Activated gamma-delta T cell (primary cell): ENCODE measurements at regions not wholly inside any gene's neighbourhood (a gene's known extent, or its start where the extent isn't known, plus 50 kb on each side); places are given as distances from the start of the nearest gene placed in this dataset.

ENCODE experiments used
- DNase-seq: peaks from one replicate; lab custom pipeline; 2025; lab: John Stamatoyannopoulos, UW

GRCh38 chr2:107462181-107462580 lies 364.5 kb upstream of the RGPD4 start:
- no peak for DNase-seq

- DNase-seq = no peak
Observed at GRCh38 chr2:107466241-107466640, 360.5 kb upstream of the RGPD4 start.

GRCh38 chr2:107466984-107467773 lies 359.5 kb upstream of the RGPD4 start:
- DNase-seq = no peak

GRCh38 chr2:107469437-107469995 lies 357.2 kb upstream of the RGPD4 start:
- no peak for DNase-seq

GRCh38 chr2:107473150-107473549 lies 353.5 kb upstream of the RGPD4 start:
- DNase-seq = no peak

- no peak for DNase-seq
Observed at GRCh38 chr2:107475859-107476258, 350.8 kb upstream of the RGPD4 start.

GRCh38 chr2:107502539-107502938 lies 324.2 kb upstream of the RGPD4 start:
- DNase-seq = no peak

- no peak for DNase-seq
Observed at GRCh38 chr2:107511970-107512789, 314.5 kb upstream of the RGPD4 start.

GRCh38 chr2:107525406-107525805 lies 301.3 kb upstream of the RGPD4 start:
- no peak for DNase-seq

GRCh38 chr2:107529146-107529545 lies 297.5 kb upstream of the RGPD4 start:
- no peak for DNase-seq

- no peak for DNase-seq
Observed at GRCh38 chr2:107530046-107530445, 296.6 kb upstream of the RGPD4 start.

- no peak for DNase-seq
Observed at GRCh38 chr2:107534926-107535325, 291.8 kb upstream of the RGPD4 start.

GRCh38 chr2:107535905-107536689 lies 290.6 kb upstream of the RGPD4 start:
- peak; percentile 9 for DNase-seq

- DNase-seq = no peak
Observed at GRCh38 chr2:107542314-107542740, 284.4 kb upstream of the RGPD4 start.

GRCh38 chr2:107543793-107544192 lies 282.9 kb upstream of the RGPD4 start:
- no peak for DNase-seq

GRCh38 chr2:107545066-107545465 lies 281.6 kb upstream of the RGPD4 start:
- DNase-seq = no peak

- no peak for DNase-seq
Observed at GRCh38 chr2:107545851-107546250, 280.8 kb upstream of the RGPD4 start.

GRCh38 chr2:107548216-107548615 lies 278.5 kb upstream of the RGPD4 start:
- DNase-seq = no peak

GRCh38 chr2:107553046-107553445 lies 273.6 kb upstream of the RGPD4 start:
- no peak for DNase-seq

- no peak for DNase-seq
Observed at GRCh38 chr2:107553539-107553938, 273.2 kb upstream of the RGPD4 start.

- DNase-seq = no peak
Observed at GRCh38 chr2:107556038-107556627, 270.6 kb upstream of the RGPD4 start.

- DNase-seq = no peak
Observed at GRCh38 chr2:107558295-107558694, 268.4 kb upstream of the RGPD4 start.
